ENCODE measurements at regions not wholly inside any gene's neighbourhood (a gene's known extent, or its start where the extent isn't known, plus 50 kb on each side); places are given as distances from the start of the nearest gene placed in this dataset.
"Not testable (repeated sequence)": the region's sequence is repeated elsewhere in the genome, so short reads cannot be mapped to it uniquely, and the experiment has no call there.

DNA sequence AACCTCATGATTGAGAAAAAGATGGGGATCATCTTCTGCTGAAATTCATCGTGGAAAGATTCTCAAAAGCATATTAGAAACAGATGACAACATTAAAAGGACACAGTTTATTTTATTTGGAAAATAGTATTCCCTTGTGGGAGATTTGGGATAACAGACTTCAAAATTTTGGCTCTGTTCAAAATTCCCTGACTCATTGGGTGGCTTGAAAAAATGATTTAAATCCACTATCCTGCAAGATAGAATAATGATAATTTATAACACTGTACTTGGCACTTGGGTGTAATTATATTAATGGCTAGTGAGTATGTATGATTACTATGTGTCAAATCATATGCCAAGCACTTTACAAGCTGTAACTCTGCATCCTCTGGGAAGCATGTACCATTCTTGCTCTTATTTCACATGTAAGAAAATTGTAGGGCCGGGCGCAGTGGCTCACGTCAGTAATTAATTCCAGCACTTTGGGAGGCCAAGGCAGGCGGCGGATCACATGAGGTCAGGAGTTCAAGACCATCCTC, 128.8 kb downstream of the LMNTD1 start:
- DNase-seq (ENCODE audit: low read depth), result no peak

DNA sequence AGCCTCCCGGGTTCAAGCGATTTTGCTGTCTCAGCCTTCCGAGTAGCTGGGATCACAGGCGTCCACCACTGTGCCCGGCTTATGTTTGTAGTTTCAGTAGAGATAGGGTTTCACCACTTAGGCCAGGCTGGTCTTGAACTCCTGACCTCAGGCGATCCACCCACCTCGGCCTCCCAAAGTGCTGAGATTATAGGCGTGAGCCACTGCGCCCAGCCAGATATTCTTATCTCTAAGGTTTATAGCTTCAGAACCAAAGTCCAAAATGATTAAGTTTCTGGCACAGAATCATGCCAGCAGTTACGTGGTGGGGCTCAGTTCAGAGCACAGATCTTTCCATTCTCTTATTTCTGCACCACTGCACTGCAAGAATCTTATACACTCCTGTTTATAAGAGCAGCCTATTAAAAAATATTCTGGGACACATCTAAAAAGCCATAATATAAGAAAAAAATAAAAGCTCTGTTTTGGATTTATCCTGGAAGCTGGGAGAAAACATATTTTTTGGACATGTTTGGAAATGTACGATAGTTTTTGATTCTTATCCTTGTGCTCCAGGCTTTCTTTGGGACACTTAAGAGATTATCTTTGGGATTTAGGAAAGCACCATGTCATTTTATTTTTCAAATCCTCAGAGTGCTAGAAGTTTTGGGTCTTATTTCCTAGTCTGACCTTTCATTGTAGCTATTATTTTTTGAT, 129.6 kb downstream of the LMNTD1 start:
- no peak for DNase-seq (ENCODE audit: low read depth)

DNA sequence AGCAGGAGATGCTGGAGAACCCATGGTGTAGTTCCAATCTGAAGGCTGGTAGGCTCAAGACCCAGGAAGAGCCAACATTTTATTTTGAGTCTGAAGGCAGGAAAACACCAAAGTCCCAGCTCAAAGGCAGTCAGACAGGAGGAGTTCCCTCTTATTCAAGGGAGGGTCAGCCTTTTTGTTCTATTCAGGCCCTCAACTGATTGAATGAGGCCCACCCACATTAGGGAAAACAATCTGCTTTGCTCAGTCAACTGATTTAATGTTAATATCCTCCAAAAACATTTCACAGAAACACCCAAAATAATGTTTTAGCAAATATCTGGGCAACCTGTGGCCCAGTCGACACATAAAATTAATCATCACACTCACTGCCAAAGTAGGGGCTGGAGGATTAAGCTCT, 130.8 kb downstream of the LMNTD1 start:
- DNase-seq (ENCODE audit: low read depth), result no peak

DNA sequence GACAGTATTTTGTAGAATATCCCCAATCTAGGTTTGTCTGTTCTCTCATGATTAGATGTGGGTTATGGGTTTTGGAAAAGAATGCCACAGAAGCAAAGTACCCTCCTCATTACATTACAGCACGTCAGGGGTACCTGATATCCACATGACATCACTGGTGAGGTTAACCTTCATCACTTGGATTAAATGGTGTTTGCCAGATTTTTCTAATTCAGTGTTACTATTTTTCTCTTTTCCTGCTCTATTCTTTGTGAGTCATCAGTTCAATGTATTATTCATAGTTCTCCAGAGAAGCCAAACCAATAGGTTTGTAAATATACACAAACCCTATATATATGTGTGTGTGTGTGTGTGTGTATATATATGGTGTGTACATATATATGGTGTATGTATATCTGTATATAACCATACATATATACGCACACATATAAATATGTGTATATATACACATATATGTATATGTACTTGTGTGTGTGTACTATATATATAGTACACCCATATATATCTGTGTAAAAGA, 131.4 kb downstream of the LMNTD1 start:
- DNase-seq (ENCODE audit: low read depth), result no peak

DNA sequence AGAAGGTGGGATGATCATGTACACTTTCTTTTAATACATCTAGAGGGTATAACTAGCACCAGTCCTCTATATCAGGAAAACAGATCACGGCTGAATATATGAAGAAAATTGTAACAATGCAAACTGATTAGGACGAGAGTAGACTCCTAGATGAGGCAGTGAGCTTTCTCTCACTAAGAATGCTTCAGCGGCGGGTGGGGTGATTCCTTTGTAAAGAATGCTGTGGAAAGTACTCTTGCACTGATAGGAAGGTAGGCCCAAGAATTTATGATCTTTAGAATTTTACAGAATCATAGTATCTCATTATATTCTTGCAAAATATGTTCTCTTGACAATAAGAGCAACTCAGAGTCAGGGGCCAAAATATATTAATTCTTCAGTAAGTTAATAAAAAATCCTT, 133.0 kb downstream of the LMNTD1 start:
- DNase-seq (ENCODE audit: low read depth), result no peak

DNA sequence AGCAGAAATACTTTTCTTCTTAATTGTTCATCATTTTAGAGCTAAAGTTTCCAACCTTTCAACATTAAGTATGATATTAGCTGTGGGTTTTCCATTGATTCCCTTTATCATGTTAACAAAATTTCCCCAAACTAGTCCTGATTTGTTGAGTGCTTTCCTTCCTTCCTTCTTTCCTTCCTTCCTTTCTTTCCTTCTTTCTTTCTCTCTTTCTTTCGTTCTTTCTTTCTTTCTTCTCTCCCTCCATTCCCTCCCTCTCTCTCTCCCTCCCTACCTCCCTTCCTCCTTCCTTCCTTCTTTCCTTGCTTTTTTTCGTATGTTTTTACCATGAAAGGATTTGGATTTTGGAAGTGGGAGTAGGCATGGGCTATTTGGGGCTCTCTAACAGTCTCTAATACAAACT, 133.5 kb downstream of the LMNTD1 start:
- DNase-seq (ENCODE audit: low read depth), result no peak

DNA sequence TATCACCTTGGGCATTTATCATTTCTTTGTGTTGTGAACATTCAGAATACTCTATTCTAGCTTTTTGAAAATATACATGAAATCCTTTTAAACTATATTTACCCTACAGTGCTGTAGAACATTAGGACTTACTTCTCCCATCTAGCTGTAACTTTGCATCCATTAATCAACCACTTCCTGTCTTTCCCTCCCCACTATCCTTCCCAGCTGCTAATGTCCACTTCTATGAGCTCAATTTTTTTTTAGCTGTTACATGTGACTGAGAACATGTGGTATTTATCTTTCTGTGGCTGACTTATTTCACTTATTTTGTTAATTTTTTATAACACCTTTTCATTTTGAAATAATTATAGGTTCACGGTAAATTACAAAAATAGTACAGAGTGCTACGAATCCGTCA, 136.0 kb downstream of the LMNTD1 start:
- DNase-seq (ENCODE audit: low read depth), result no peak

DNA sequence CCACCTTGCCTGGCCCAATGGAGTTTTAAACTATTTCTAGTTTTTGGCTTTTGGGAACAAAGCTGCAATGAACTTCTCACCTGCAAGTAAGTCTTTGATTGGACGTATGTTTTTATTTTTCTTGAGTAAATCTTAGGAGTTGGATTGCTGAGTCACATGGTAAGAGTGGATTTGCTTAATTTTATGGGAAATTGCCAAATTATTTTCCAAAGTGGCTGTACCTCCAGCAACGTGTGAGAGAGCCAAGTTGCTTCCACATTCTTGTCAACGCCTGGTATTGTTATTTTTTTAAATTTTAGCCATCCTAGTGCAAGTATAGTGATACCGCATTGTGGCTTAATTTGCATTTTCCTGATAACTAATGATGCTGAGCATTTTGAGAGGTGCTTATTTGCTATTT, 136.6 kb downstream of the LMNTD1 start:
- DNase-seq (ENCODE audit: low read depth), result no peak

DNA sequence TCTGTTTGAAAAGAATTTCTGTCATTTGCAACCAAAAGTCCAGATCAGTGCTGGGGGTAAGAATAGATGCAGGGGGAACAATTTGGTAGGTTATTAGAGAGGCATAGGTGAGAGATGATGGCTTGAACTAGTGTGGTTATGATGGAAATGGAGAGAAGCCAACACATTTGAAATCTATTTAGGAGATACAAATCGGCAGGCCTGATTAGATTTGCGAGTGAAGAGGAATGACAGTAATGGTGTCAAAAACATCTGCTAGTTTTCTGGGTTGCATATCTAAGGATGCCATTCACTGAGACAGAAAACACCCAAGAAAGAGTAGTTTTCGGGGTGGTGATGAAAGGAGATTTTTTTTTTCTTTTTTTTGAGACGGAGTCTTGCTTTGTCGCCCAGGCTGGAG, 138.1 kb downstream of the LMNTD1 start:
- no peak for DNase-seq (ENCODE audit: low read depth)

DNA sequence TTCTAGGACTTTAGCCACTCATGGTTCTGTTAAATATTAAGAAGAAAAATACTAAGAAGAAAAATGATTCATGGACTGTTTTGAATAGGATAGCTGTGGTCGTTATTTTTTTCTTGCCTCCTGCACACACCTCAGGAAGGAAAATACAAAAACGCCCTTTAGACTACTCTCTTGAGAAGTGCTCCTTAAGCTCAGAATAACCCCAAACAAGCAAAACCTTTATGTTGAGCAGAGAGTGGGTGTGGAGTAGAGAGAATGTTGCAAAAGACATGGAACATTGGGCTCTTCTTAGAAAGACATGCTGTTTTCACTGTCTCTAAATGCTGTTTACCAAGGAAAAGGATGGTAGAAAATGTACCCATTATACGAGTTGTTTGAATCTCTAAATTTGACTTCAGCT, 140.3 kb downstream of the LMNTD1 start:
- no peak for DNase-seq (ENCODE audit: low read depth)

DNA sequence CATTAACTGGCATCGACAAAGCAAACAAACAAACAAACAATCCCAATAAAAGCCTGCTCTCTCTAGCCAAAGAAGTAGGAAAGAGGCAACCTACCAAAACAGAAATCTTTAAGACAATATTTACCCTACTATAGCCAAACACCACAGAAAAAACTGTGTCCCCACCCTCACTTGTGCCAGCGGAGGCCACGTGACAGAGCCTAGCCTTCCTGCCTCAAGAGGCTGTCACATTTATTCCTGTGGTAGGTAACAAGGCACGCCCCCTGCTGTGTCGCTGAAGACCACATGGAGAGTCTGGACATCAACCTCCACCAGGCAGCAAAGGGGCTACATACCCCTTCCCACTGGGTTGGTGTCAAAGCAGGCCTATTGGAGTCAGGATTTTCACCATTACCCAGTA, 148.1 kb downstream of the LMNTD1 start:
- no peak for DNase-seq (ENCODE audit: low read depth)

DNA sequence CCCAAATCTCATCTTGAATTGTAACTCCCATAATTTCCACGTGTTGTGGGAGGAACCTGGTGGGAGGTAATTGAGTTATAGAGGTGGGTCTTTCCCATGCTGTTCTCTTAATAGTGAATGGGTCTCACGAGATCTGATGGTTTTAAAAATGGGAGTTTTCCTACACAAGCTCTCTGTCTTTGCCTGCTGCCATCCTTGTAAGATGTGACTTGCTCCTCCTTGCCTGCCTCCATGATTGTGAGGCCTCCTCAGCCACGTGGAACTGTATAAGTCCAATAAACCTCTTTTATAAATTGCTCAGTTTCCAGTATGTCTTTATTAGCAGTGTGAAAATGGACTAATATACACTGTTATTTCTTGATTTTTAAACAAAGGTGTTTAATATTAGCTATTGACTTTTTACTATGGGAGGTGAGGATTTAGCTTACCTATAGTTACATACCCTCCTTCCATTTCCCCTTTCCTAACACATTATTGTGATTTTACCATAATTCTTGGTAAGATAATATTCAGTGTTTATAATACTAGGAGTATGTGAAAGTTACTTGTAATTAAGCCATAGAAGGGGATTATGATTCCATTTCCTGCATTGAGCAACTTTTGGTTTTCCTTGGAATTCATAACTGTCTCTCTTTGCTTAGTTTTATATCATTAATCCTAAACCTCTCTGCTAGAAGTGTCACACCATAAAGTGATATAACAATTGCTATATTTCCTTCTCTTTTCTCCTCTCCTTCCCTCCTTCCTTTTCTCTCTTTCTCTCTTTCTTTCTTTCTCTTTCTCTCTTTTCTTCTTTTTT, 151.0 kb upstream of the KRAS start:
- no peak for DNase-seq (ENCODE audit: low read depth)

DNA sequence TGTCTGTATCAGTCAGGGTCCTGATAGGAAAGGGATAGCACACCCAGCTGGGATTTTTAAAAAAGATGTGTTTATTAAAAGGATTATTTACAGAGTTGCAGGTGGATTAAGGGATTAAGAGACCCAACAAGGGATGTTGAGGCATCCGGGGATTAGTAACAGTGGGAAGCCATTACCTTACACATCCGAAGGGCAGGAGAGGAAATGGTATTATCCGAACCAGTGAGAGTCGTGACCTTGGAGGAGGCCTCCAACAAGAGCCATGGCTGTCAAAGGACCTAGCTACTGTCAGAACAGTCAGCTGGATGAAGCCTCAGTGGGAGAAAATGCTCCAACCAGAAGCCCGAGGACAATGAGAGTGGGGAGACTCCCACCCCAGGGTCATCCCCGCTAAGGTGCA, 146.3 kb upstream of the KRAS start:
- DNase-seq (ENCODE audit: low read depth), result no peak

DNA sequence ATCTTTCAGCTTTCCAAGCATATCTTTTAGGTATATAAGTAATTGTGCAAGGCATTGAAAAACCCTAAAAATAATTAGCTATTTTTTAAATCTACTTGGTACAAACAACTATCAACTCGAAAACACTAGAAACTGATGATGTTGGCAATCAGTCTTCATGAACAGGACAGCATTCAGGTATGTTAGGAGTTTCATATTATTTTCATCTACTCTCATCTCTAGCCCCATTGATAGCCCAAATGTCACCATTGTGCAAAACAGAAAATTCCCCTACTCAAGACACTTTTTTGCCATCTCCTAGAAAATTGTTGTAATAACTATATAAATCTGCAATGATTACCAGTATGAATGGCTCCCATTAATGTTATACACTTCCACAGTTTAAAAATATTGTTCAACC, 144.5 kb upstream of the KRAS start:
- DNase-seq (ENCODE audit: low read depth), result no peak

DNA sequence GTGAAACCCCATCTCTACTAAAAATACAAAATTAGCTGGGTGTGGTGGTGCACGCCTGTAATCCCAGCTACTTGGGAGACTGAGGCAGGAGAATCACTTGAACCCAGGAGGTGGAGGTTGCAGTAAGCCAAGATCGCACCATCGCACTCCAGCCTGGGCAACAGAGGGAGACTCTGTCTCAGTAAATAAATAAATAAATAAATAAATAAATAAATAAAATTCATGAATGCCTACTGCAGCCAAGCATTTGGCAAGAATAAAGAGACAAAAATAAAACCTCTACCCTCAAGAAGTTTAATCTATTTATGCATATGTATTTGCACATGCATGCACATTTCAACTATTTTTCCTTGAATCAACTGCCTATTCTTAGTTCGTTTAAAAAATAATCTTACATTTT, 144.0 kb upstream of the KRAS start:
- not testable (repeated sequence) for DNase-seq (ENCODE audit: low read depth)

DNA sequence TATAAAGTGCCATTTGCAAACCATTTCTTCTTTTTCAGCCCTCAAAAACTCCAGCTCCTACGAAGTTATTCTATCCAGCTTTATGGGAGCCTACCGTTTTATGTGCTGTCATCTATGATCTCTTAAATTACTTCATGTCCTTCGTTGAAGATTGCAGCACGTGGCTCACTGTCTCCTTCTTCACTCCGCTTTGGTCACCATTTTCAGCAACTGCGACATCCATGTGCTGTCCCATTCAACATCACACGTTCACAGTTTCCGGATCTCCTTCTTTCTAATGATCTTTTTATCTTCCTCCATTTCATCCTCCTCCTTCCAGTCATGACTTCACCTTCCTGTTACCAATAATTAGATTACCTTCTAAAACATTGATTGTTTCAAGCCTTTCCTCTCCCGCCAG, 143.3 kb upstream of the KRAS start:
- DNase-seq (ENCODE audit: low read depth), result no peak

DNA sequence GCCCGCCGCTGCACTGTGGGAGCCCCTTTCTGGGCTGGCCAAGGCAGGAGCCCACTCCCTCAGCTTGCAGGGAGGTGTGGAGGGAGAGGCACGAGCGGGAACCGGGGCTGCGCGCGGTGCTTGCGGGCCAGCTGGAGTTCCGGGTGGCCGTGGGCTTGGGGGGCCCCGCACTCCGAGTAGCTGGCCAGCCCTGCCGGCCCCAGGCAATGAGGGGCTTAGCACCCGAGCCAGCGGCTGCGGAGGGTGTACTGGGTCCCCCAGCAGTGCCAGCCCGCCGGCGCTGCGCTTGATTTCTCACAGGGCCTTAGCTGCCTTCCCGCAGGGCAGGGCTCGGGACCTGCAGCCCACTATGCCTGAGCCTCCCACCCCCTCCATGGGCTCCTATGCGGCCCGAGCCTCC, 140.6 kb upstream of the KRAS start:
- DNase-seq (ENCODE audit: low read depth), result not testable (repeated sequence)

DNA sequence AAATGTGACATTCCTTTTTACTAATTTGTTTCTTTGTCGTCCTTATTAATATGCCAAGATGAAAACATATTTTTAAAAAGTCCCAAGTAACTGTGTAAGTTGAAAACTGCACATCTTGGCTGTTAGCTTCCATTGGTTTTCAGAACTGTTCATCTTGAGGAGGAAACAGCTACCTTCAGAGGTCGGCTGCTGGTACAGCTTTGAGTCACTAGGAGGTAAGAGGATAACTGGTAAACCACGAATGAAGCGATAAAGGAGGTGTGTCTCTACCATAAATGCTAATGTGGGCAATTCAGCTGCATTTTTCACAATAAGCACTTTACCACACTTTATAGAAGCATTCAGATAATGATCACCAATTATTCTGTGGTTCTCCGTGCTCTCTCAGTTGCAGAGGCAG, 137.5 kb upstream of the KRAS start:
- DNase-seq (ENCODE audit: low read depth), result no peak

DNA sequence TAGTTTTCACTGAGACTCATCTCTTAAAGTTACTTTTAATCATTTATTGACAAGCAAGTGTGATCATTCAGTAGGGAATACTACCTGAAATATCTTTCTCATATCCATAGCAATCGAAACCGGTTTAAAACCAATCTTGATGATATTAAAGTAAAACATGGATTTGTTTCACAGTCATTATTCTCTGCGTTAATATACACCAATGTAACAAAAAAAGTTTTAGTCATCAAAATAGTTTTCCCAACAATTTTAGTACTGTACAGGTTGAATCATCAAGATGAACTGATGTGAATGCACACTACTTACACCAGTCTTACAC, 137.0 kb upstream of the KRAS start:
- no peak for DNase-seq (ENCODE audit: low read depth)

DNA sequence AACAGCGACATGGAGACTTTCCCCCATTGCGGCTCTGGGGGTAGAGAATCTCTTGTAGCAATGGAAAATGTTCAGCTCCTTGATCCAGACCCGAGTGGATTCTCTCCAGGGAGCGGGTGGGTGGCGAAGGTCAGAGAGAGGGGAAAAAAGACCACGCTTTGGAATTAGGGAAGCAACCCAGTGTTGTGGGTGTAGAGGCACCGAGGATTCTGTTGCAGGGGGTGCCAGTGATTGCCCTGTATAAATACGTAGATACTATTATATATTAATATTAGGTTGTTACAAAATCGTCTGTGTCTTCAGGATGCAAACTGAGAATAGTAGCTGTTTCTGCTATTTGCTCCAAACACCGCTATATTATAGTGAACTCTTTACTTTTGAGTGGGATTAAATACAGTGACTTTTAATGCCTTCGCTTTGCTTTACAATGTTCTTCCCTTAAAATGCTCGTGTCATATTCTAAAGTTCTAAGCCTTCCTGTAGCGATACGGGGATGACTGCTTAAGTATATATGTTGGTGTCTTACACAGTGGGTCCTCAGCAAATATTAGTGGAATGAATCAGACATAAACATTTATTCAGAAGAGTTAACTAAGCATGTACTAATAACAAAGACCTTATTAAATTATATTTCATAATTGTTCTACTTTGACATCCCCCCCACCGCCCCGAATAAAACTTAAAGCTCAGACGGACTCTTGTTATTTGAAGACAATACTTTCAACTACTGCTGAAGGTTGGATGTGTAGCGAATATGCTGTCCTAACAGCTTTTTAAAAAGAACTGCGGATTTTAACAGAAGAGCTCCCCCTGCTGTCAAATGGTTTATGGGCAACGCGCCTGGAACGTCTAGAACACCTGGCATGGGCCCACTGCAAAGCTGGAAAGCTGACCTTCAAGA, 136.4 kb upstream of the KRAS start:
- DNase-seq (ENCODE audit: low read depth), result peak; percentile 53

DNA sequence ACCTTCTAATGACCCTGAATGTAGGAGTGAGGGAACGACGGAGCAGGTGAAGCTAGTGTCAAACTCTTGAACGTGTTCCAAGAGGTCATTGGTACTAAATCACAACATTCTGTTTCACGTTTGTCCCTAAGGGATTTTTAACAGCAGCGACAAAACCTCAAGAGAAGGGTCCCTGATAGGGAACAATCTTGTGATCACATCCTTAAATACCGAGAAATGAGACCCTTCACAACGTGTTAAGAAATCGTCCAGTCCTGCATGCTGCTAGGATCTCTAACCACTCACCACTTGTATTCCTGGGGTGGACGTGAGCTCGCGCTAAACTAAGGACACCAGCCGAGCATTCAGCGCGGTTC, 134.1 kb upstream of the KRAS start:
- DNase-seq (ENCODE audit: low read depth), result no peak

DNA sequence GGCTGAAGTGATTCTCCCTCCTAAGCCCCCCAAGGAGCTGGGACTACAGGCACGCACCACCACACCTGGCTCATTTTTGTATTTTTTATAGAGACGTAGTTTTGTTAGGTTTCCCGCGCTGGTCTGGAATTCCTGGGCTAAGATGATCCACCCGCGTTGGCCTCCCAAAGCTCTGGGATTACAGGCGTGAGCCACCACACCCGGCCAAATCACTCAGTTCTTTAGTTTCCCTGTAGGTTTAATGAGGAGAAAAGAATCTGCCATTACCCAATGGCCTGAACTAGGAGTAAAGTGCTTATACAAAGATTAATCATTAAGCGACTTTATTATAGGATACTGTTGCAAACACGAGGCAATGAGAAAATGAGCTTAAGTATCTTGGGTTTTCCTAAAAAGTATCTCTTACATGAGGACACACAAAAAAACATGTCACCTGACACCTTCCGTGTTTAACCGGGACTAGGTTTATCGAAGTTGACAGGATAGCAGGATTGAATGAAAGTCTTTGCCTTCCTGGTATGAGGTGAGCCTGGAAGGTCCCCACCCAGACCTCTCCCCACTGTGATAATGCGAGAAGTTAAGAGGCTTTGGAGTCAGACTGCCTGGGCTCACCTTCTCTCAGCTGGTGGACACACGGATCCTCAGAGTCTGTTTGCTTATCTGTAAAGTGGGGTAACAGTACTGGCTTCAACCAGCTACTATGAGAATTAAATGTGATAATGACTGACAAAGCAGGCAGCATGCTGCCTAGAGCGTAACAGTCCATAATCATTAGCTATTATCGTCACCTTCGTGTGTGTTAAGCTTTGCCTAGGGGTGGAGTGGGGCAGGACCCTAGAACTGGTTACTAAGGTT, 133.5 kb upstream of the KRAS start:
- no peak for DNase-seq (ENCODE audit: low read depth)
